GM20000 (cell line): ENCODE measurements at regions not wholly inside any gene's neighbourhood (a gene's known extent, or its start where the extent isn't known, plus 50 kb on each side); places are given as distances from the start of the nearest gene placed in this dataset.

Experiments
- DNase-seq: peaks from one replicate; pipeline ENCODE4 v3.0.0; 2012; ENCODE audit warnings: low spot score
- TF ChIP-seq, protein P1 (sequence below): IDR thresholded peaks from 2 replicates; pipeline ENCODE4 v1.5.1; 2012; ENCODE audit warnings: mild to moderate bottlenecking, control low read depth; ENCODE audit errors: extremely low read depth, missing control alignments

DNA sequence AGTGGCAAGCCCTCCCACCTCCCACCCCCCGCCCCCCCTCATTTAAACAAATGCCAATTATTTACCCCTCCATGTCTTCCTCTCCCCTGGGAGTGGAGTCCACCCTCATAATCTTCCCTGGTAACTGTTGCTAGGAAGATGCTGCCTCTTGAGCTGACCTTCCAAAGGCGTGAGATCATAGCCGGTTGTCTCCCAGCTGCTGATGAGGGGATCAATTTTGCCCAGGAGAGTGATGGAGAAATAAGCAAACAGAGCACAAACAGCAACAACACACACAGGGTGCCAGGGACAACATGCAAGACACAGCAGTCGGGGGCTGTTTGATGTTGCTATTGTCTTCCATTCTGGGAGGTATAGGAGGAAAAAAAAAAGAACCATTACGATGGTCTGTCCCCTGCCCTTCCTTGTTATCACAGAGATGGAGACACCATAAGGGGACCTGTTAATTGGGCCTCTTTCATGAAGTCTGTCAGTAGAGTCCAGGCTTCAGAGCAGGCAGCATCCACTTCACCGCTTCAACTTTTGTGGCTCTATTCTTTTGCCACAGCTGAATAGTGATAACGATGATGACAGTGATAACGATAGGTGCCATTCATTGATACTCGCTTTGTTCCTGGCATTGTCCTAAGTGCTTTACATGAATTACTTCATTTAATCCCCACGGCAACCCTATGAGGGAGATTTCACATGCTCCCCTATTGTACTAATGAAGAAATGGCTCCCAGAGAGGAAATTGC is 76.9 kb upstream of the RGMA start:
- TF ChIP-seq, protein P1, sequence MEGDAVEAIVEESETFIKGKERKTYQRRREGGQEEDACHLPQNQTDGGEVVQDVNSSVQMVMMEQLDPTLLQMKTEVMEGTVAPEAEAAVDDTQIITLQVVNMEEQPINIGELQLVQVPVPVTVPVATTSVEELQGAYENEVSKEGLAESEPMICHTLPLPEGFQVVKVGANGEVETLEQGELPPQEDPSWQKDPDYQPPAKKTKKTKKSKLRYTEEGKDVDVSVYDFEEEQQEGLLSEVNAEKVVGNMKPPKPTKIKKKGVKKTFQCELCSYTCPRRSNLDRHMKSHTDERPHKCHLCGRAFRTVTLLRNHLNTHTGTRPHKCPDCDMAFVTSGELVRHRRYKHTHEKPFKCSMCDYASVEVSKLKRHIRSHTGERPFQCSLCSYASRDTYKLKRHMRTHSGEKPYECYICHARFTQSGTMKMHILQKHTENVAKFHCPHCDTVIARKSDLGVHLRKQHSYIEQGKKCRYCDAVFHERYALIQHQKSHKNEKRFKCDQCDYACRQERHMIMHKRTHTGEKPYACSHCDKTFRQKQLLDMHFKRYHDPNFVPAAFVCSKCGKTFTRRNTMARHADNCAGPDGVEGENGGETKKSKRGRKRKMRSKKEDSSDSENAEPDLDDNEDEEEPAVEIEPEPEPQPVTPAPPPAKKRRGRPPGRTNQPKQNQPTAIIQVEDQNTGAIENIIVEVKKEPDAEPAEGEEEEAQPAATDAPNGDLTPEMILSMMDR, result no peak
- DNase-seq, result no peak

DNA sequence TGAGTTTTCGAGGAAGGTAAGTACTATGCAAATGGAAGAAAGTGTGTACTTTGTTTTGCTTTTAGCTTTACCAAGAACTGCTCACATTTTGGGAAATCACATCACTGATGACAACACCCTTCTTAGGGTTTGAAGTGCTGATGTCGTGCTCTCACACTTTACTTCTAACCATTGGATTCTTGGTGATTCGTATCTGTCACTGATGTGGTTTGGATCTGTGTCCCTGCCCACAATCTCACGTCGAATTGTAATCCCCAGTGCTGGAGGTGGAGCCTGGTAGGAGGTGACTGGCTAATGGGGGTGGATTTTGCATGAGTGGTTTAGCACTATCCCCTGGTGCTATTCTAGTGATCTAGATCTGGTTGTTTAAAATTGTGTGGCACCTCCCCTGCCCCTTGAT is 75.4 kb upstream of the RGMA start:
- TF ChIP-seq, protein P1, result no peak
- no peak for DNase-seq

DNA sequence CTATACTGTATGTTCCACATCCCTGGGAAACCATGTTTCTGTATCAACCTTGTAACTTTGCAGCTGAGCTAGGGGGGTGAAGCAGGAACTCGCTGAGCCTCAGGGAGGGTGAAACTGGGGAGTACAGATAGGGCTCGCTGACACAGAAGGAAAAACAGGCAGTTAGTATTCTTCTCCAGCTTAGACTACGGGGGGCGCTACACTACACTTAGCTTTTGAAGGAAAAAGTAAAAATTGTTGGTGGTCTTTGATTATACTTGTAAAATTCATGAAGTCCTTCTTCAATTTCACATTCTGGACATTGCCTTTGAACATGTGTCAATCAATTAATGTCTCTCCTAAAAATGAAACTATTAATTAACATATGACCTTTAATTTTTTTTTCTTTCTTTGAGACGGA is 73.5 kb upstream of the RGMA start:
- TF ChIP-seq, protein P1, result no peak
- DNase-seq, result no peak

DNA sequence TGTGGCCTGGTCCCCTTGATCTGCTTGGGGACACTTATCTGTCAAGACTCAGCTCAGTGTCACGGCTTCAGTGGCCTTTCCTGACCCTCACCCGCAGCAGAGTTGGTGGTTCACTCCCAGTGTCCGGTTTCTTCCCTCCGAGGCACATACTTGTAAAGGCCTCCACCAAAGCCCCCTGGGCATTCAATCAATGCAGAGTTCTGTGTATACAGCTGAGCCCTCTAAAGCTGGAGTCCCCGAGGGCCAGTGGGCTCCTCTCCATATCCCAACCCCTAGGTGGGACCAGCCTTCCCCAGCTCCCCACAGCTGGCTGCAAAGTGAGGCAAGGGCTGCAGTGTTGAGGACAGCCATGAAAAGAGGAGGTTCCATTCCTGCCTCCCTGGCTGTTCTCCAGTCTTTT is 70.9 kb upstream of the RGMA start:
- TF ChIP-seq, protein P1, result no peak

DNA sequence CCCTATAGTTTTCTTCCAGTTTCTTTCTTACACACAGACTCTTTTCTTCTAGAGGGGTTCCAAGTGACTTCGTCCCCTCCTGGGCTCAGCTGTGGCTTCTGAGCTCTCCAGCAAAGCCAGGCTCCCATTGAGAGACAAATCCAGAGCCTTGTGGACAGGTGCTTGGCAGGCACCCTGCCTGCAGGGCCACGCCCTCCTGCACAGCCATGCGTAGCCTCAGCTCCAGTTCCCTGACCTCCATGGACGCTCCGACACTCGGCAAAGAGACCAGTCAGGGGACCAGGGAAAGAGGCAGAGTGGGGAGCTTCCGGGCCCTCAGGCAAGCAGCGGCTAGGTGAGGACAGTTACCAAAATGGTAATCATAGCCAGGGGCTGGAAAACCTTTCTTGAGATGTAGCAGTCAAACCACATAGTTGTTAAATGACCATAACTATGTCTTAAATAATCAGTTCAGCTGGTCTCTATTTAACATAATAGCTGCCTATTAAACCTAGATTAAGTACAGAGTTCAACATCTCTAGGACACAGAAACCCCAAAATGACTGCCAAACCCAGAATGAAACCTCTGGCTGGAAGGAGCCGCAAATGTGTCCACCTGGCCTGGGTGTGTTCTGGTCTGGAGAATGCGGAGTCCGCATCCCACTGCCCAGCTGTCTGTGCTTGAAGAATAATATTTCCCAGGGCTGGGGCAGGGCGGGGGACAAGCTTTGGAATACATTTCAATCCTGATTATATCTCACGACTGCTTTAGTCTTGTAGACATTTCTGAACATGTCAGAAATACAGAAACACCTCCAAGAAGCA is 69.3 kb upstream of the RGMA start:
- DNase-seq, result no peak
- TF ChIP-seq, protein P1, result no peak

More for the DNA sequence above, 70.9 kb upstream of the RGMA start:
- DNase-seq, result no peak

DNA sequence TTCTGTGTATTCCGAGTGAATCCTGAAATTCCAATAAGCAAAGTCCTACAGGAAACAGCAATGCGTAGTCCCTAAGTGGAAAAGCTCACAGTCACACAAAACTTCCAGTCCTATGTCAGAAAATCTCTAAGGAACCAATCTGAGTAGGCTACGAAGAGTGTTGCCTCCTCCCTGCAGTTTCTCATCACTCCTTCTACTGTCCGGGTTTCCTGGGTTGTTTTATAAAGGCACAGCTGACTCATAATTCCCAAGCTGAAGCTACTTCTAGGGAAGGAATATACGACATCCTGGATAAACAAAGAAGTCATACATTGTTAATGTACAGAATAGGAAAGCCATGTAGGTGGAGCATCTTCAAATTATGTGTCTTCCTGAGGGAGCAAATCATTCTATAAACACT is 65.7 kb upstream of the RGMA start:
- DNase-seq, result no peak
- TF ChIP-seq, protein P1, result no peak

DNA sequence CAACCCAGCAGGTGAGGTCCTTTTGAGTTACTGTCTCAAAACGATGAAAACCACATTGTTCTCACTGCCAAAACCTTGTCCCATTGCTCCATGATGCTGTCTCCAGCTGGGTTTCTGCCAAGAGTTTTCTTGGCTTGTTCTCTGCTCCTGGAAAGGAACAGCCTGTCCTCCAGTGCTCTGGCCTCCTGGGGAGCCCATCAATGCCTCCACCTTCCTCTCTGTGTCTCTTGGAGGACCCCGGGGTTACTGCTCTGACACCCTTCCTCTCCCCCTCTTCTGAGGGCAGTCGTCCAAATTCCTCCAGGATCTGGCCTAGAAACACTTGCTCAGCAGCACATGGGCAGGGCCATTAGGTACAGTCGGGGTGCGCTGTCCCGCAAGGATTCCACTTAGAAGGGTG is 63.9 kb upstream of the RGMA start:
- TF ChIP-seq, protein P1, result no peak
- DNase-seq, result no peak
